H1 (cell line): ENCODE measurements at regions not wholly inside any gene's neighbourhood (a gene's known extent, or its start where the extent isn't known, plus 50 kb on each side); places are given as distances from the start of the nearest gene placed in this dataset.

Source experiments
- CTCF ChIA-PET: fragments of 300-600 bp; sonication (Branson Sonifier 250); formaldehyde crosslinking; loops from one replicate; lab custom pipeline; 2021; ENCODE audit not compliant: partially characterized antibody; lab: Charles Lee
- POLR2A ChIA-PET: fragments of 300-600 bp; sonication (Branson Sonifier 250); formaldehyde crosslinking; loops from one replicate; lab custom pipeline; 2021; ENCODE audit warnings: inconsistent platforms; ENCODE audit not compliant: partially characterized antibody; lab: Charles Lee
- DNase-seq, 2 experiments: peaks; one replicate each; pipeline versions ENCODE4 v3.0.0 to v3.0.0-alpha.2; 2010 to 2022; ENCODE audit warnings: low spot score in 2 of 2, low read depth in 1 of 2, mixed read lengths in 1 of 2
- FAIRE-seq: peaks from 2 replicates; lab custom pipeline; 2011; peaks lifted over from hg19 to GRCh38; lab: Jason Lieb, UNC
- H2AFZ ChIP-seq: 2 replicates; pipeline ENCODE4 v1.8.1; 2012; ENCODE audit warnings: low read length, inconsistent platforms
- H2AK5ac ChIP-seq: 2 replicates; pipeline ENCODE4 v1.6.1; 2013; ENCODE audit warnings: low read depth, low read length
- H2BK120ac ChIP-seq: replicated peaks from 2 replicates; pipeline ENCODE3; 2013; ENCODE audit warnings: low read depth, low read length, inconsistent platforms
- H2BK12ac ChIP-seq: 2 replicates; pipeline ENCODE4 v1.6.1; 2013; ENCODE audit warnings: low read depth, low read length
- H2BK15ac ChIP-seq: 2 replicates; pipeline ENCODE4 v1.6.1; 2013; ENCODE audit warnings: low read length
- H2BK20ac ChIP-seq: 2 replicates; pipeline ENCODE4 v1.6.1; 2013; ENCODE audit warnings: low read length
- H2BK5ac ChIP-seq: 2 replicates; pipeline ENCODE4 v1.6.1; 2013; ENCODE audit warnings: low read depth, low read length
- H3K14ac ChIP-seq: 2 replicates; pipeline ENCODE4 v1.6.1; 2013; ENCODE audit warnings: inconsistent platforms; ENCODE audit not compliant: insufficient read length
- H3K18ac ChIP-seq: 2 replicates; pipeline ENCODE4 v1.6.1; 2013; ENCODE audit warnings: low read length; ENCODE audit errors: extremely low read depth
- H3K23ac ChIP-seq: 2 replicates; pipeline ENCODE4 v1.6.1; 2013; ENCODE audit warnings: inconsistent platforms; ENCODE audit not compliant: insufficient read length
- H3K23me2 ChIP-seq: 2 replicates; pipeline ENCODE4 v1.6.1; 2013; ENCODE audit warnings: low read depth, low read length
- H3K27ac ChIP-seq: 2 replicates; pipeline ENCODE4 v1.6.1; 2011; ENCODE audit warnings: low read depth, low read length, inconsistent platforms
- H3K27me3 ChIP-seq, 4 experiments: replicated peaks in 1 of 4; 1 replicate in 1 of 4; 2 replicates in 3 of 4; pipeline versions ENCODE4 v1.6.1 to v1.8.1; 2011 to 2013; ENCODE audit warnings: low read length in 3 of 4, mild to moderate bottlenecking in 3 of 4, inconsistent platforms in 2 of 4, mixed read lengths in 2 of 4, moderate library complexity in 1 of 4; ENCODE audit not compliant: control insufficient read depth in 3 of 4, insufficient read depth in 3 of 4; ENCODE audit errors: extremely low read depth in 1 of 4
- H3K36me3 ChIP-seq, 4 experiments: 2 replicates each; pipeline versions ENCODE4 v1.6.1 to v1.8.1; 2011 to 2013; ENCODE audit warnings: mild to moderate bottlenecking in 4 of 4, low read length in 3 of 4, moderate library complexity in 2 of 4, control low read depth in 1 of 4, inconsistent platforms in 1 of 4; ENCODE audit not compliant: insufficient read depth in 4 of 4, control insufficient read depth in 2 of 4
- H3K4ac ChIP-seq: replicated peaks from 2 replicates; pipeline ENCODE3; 2013; ENCODE audit warnings: low read length, low read depth, mixed read lengths, inconsistent platforms; ENCODE audit not compliant: insufficient read length
- H3K4me1 ChIP-seq, 4 experiments: replicated peaks in 1 of 4; 1 replicate in 1 of 4; 2 replicates in 3 of 4; pipeline versions ENCODE4 v1.6.1 to v1.8.1; 2011 to 2013; ENCODE audit warnings: low read length in 3 of 4, inconsistent platforms in 2 of 4, mixed read lengths in 1 of 4; ENCODE audit not compliant: insufficient read depth in 4 of 4, control insufficient read depth in 3 of 4
- H3K4me2 ChIP-seq, 2 experiments: 2 replicates each; pipeline versions ENCODE4 v1.6.1 to v1.8.1; 2011 to 2013; ENCODE audit warnings: low read depth in 2 of 2, low read length in 2 of 2, control low read depth in 1 of 2, inconsistent platforms in 1 of 2, mild to moderate bottlenecking in 1 of 2; ENCODE audit not compliant: insufficient read depth in 1 of 2
- H3K4me3 ChIP-seq, 4 experiments: fragments of 200-600, 300-600 bp in 1 of 4; sonication (generic), shearing (Covaris generic), sonication (Bioruptor Twin) in 1 of 4; 2 replicates each; pipeline versions ENCODE4 v1.5.1 to v1.8.1; 2011 to 2016; ENCODE audit warnings: low read length in 4 of 4, low read depth in 3 of 4, control low read depth in 2 of 4, inconsistent platforms in 2 of 4, mild to moderate bottlenecking in 2 of 4, mixed read lengths in 1 of 4, moderate library complexity in 1 of 4; ENCODE audit not compliant: insufficient read depth in 2 of 4; ENCODE audit errors: extremely low read depth in 1 of 4
- H3K56ac ChIP-seq: replicated peaks from 2 replicates; pipeline ENCODE3; 2013; ENCODE audit warnings: low read depth, mild to moderate bottlenecking, mixed read lengths, low read length, inconsistent platforms; ENCODE audit not compliant: insufficient read length
- H3K79me1 ChIP-seq: 2 replicates; pipeline ENCODE4 v1.6.1; 2013; ENCODE audit warnings: low read depth, low read length, control low read depth
- H3K79me2 ChIP-seq, 2 experiments: 2 replicates each; pipeline versions ENCODE4 v1.6.1 to v1.8.1; 2012 to 2013; ENCODE audit warnings: low read length in 2 of 2, mild to moderate bottlenecking in 2 of 2, inconsistent platforms in 1 of 2; ENCODE audit not compliant: insufficient read depth in 2 of 2, control insufficient read depth in 1 of 2
- H3K9ac ChIP-seq, 4 experiments: replicated peaks in 1 of 4; 1 replicate in 1 of 4; 2 replicates in 3 of 4; pipeline versions ENCODE4 v1.6.1 to v1.8.1; 2011 to 2013; ENCODE audit warnings: low read depth in 3 of 4, low read length in 3 of 4, control low read depth in 2 of 4, mild to moderate bottlenecking in 2 of 4, moderate library complexity in 2 of 4, inconsistent platforms in 1 of 4; ENCODE audit errors: extremely low read depth in 1 of 4
- H3K9me3 ChIP-seq, 2 experiments: 2 replicates each; pipeline versions ENCODE4 v1.6.1 to v1.8.1; 2012 to 2013; ENCODE audit warnings: mild to moderate bottlenecking in 2 of 2, moderate library complexity in 2 of 2, control low read depth in 1 of 2, inconsistent platforms in 1 of 2, low read depth in 1 of 2, low read length in 1 of 2, mixed read lengths in 1 of 2; ENCODE audit not compliant: insufficient read depth in 2 of 2
- H4K20me1 ChIP-seq, 2 experiments: replicated peaks in 1 of 2; 2 replicates each; pipeline versions ENCODE3 to v1.8.1; 2011 to 2013; ENCODE audit warnings: inconsistent platforms in 2 of 2, low read length in 2 of 2, mild to moderate bottlenecking in 1 of 2; ENCODE audit not compliant: insufficient read depth in 2 of 2, control insufficient read depth in 1 of 2
- H4K5ac ChIP-seq: 2 replicates; pipeline ENCODE4 v1.6.1; 2013; ENCODE audit warnings: low read length, low read depth, mixed read lengths, inconsistent platforms; ENCODE audit not compliant: insufficient read length
- H4K8ac ChIP-seq: 2 replicates; pipeline ENCODE4 v1.8.0; 2013; ENCODE audit warnings: mild to moderate bottlenecking, moderate library complexity, low read length, inconsistent platforms; ENCODE audit not compliant: insufficient read depth; ENCODE audit errors: extremely low read depth
- H4K91ac ChIP-seq: replicated peaks from 2 replicates; pipeline ENCODE3; 2013; ENCODE audit warnings: low read length, mixed read lengths, inconsistent platforms; ENCODE audit not compliant: insufficient read length
- CHD2 ChIP-seq: IDR thresholded peaks from 2 replicates; pipeline ENCODE4 v1.6.1; 2012; ENCODE audit warnings: low read length, improper control_type of control experiment
- CREB1 ChIP-seq: IDR thresholded peaks from 2 replicates; pipeline ENCODE4 v1.6.1; 2012; ENCODE audit warnings: inconsistent platforms
- FOSL1 ChIP-seq: IDR thresholded peaks from 2 replicates; pipeline ENCODE4 v1.6.1; 2011; ENCODE audit warnings: mild to moderate bottlenecking, low read depth, low read length, moderate library complexity; ENCODE audit not compliant: insufficient read depth
- KDM5A ChIP-seq: fragments of 200-600 bp; IDR thresholded peaks from 2 replicates; pipeline ENCODE4 v1.7.1; 2012; ENCODE audit warnings: mild to moderate bottlenecking, low read length, inconsistent platforms, mixed read lengths
- MAFK ChIP-seq: IDR thresholded peaks from 2 replicates; pipeline ENCODE4 v1.6.1; 2012; ENCODE audit warnings: low read depth, mild to moderate bottlenecking, improper control_type of control experiment, low read length
- PHF8 ChIP-seq: fragments of 200-600 bp; sonication (generic); conservative IDR thresholded peaks from 2 replicates; pipeline ENCODE4 v1.7.1; 2012; ENCODE audit warnings: low read depth, mild to moderate bottlenecking, inconsistent platforms, low read length, moderate library complexity
- SP2 ChIP-seq: IDR thresholded peaks from 2 replicates; pipeline ENCODE4 v1.6.1; 2012; ENCODE audit warnings: mild to moderate bottlenecking, low read length, inconsistent platforms
- SP4 ChIP-seq: IDR thresholded peaks from 2 replicates; pipeline ENCODE4 v1.6.1; 2012; ENCODE audit warnings: low read length, inconsistent platforms
- TEAD4 ChIP-seq: IDR thresholded peaks from 2 replicates; pipeline ENCODE4 v1.6.1; 2012; ENCODE audit warnings: low read depth, low read length, inconsistent platforms, mixed read lengths

DNA sequence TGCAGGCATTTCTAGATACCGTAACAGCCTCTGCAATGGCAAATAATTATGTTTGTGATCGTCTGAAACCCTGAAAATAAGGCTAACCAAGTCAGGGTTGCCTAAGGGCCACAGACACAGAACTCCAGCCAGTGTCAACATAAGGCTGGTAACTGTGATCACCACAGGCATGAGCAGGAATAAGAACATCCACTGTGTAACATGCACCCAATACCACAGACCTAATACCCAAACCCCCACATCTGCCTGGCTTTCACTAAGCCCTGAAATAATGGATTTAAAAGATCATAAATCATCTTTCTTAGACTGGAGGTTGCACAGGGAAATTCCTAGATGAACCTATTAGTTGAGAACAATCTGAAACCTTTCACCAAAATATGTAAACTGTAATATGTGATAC, 394.5 kb downstream of the NFIB start (continued):
- no peak for TF ChIP-seq PHF8
- TF ChIP-seq CREB1 = no peak

- Histone ChIP-seq H4K91ac (no peak overlapping the region), H4K5ac (no peak overlapping the region), H3K4me2 (no peak overlapping the region), H3K9me3 (no peaks in the 10 kb centered on the region), H2AFZ (no peak overlapping the region), H4K8ac (no peak overlapping the region), H3K79me1 (no peaks in the 10 kb centered on the region), H3K4ac (no peak overlapping the region), H3K23ac (no peak overlapping the region), H3K18ac (no peak overlapping the region), H3K14ac (no peak overlapping the region), H3K79me2 (no peaks in the 10 kb centered on the region), H4K20me1 (no peaks in the 10 kb centered on the region), H3K56ac (no peak overlapping the region), H2BK12ac (no peak overlapping the region), H2BK15ac (no peak overlapping the region), H3K4me3 (no peak overlapping the region), H3K9ac (no peak overlapping the region), H2BK120ac (no peak overlapping the region), H3K27me3 (no peaks in the 10 kb centered on the region), H3K23me2 (no peaks in the 10 kb centered on the region), H3K27ac (no peak overlapping the region), H2BK20ac (no peak overlapping the region), H2AK5ac (no peak overlapping the region), H2BK5ac (no peak overlapping the region), H3K4me1 (no peaks in the 10 kb centered on the region), H3K36me3 (no peaks in the 10 kb centered on the region)
- TF ChIP-seq TEAD4 = no peak
- TF ChIP-seq FOSL1 = no peak
- no peak for TF ChIP-seq MAFK
- no peak for TF ChIP-seq SP4
- TF ChIP-seq CHD2 = no peak
- TF ChIP-seq SP2 = no peak
- TF ChIP-seq KDM5A = no peak
- DNase-seq = no peak
- ChIA-PET POLR2A (no interaction called here), CTCF (interaction anchor here (0.7 kb wide), 1 partner anchor 676 kb away, joined by 3 read pairs; no protein-coding TSS in a partner anchor)
- no peak for FAIRE-seq
Observed at GRCh38 chr9:13917534-13917933, 396.4 kb downstream of the NFIB start.
